HCT116 (cell line): ENCODE measurements at regions not wholly inside any gene's neighbourhood (a gene's known extent, or its start where the extent isn't known, plus 50 kb on each side); places are given as distances from the start of the nearest gene placed in this dataset.

ENCODE experiments used
- ATAC-seq: fragments of 200-7000 bp; cut with Tn5 transposase; 2 replicates; pipeline ENCODE4 v1.9.1; 2020; ENCODE audit warnings: mild to moderate bottlenecking, moderate library complexity
- BruUV-seq: library from RNA; stranded (reverse); fragments of 400-500 nt; replicated peaks from 2 replicates; lab custom pipeline; 2021; lab: Mats Ljungman, UMichigan
- CTCF ChIA-PET: fragments of 300-600 bp; sonication (Branson Sonifier 250); formaldehyde crosslinking; loops from one replicate; lab custom pipeline; 2021; ENCODE audit warnings: antibody characterized with exemption; lab: Charles Lee
- POLR2A ChIA-PET: fragments of 300-600, 350-600 bp; sonication (Branson Sonifier 250); formaldehyde crosslinking; loops from one replicate; lab custom pipeline; 2021; ENCODE audit warnings: antibody characterized with exemption; lab: Charles Lee
- RAD21 ChIA-PET, 2 experiments: fragments of 300-600 bp; sonication (Branson Sonifier 250); formaldehyde crosslinking; loops; one replicate each; lab custom pipeline; 2023; ENCODE audit warnings: low total read pairs in 2 of 2; ENCODE audit not compliant: uncharacterized antibody in 2 of 2, unreplicated experiment in 2 of 2, low non-redundant PET in 1 of 2; lab: Charles Lee
- DNase-seq: peaks from one replicate; pipeline ENCODE4 v3.0.0-alpha.2; 2010; ENCODE audit warnings: low read depth, low spot score
- H2AFZ ChIP-seq: fragments of 200-600 bp; shearing (Covaris generic), sonication (generic); 2 replicates; pipeline ENCODE4 v1.6.1; 2017; ENCODE audit warnings: low read depth, mixed run types, mixed read lengths, antibody characterized with exemption, low read length; ENCODE audit not compliant: poor library complexity, severe bottlenecking
- H3K27ac ChIP-seq: 2 replicates; pipeline ENCODE4 v1.5.1; 2012; ENCODE audit warnings: low read depth, low read length
- H3K27me3 ChIP-seq: fragments of 200-600 bp; sonication (generic); 2 replicates; pipeline ENCODE4 v1.6.1; 2016; ENCODE audit warnings: mixed run types, low read length, mixed read lengths; ENCODE audit not compliant: insufficient read depth
- H3K36me3 ChIP-seq, 2 experiments: fragments of 200-500 bp in 1 of 2; fragments of 200-600 bp in 1 of 2; sonication (Bioruptor generic) in 1 of 2; sonication (generic) in 1 of 2; 2 replicates each; pipeline versions ENCODE4 v1.5.1 to v1.6.1; 2014 to 2016; ENCODE audit warnings: low read length in 2 of 2, inconsistent platforms in 1 of 2, mixed read lengths in 1 of 2, mixed run types in 1 of 2; ENCODE audit not compliant: insufficient read depth in 2 of 2, control insufficient read depth in 1 of 2
- H3K4me1 ChIP-seq, 2 experiments: fragments of 200-600 bp in 1 of 2; sonication (generic) in 1 of 2; 2 replicates each; pipeline versions ENCODE4 v1.5.1 to v1.6.1; 2012 to 2017; ENCODE audit warnings: low read length in 2 of 2, inconsistent platforms in 1 of 2, mild to moderate bottlenecking in 1 of 2, mixed read lengths in 1 of 2, mixed run types in 1 of 2, moderate library complexity in 1 of 2; ENCODE audit not compliant: insufficient read depth in 2 of 2, control insufficient read depth in 1 of 2
- H3K4me2 ChIP-seq: fragments of 200-600 bp; sonication (generic); 2 replicates; pipeline ENCODE4 v1.6.1; 2017; ENCODE audit warnings: mixed run types, low read length, mixed read lengths
- H3K4me3 ChIP-seq, 2 experiments: fragments of 200-600 bp in 1 of 2; sonication (generic) in 1 of 2; replicated peaks in 1 of 2; 2 replicates each; pipeline ENCODE4 v1.5.1; 2011 to 2016; ENCODE audit warnings: low read length in 2 of 2, control low read depth in 1 of 2, low read depth in 1 of 2, mild to moderate bottlenecking in 1 of 2, mixed read lengths in 1 of 2, mixed run types in 1 of 2
- H3K79me2 ChIP-seq: fragments of 200-600 bp; sonication (generic); 2 replicates; pipeline ENCODE4 v1.6.1; 2017; ENCODE audit warnings: mild to moderate bottlenecking, mixed run types, low read length, moderate library complexity, mixed read lengths; ENCODE audit not compliant: insufficient read depth
- H3K9ac ChIP-seq: fragments of 200-600 bp; sonication (generic); 2 replicates; pipeline ENCODE4 v1.6.1; 2016; ENCODE audit warnings: low read length, mixed read lengths
- H3K9me2 ChIP-seq: fragments of 200-600 bp; sonication (generic), shearing (Covaris generic); 2 replicates; pipeline ENCODE4 v1.6.1; 2017; ENCODE audit warnings: mixed run types, mild to moderate bottlenecking, moderate library complexity; ENCODE audit not compliant: insufficient read depth
- H3K9me3 ChIP-seq, 2 experiments: fragments of 200-500 bp in 1 of 2; fragments of 200-600 bp in 1 of 2; sonication (Bioruptor generic) in 1 of 2; sonication (generic) in 1 of 2; 2 replicates each; pipeline ENCODE4 v1.6.1; 2014 to 2017; ENCODE audit warnings: low read length in 2 of 2, mixed read lengths in 2 of 2, inconsistent platforms in 1 of 2, low read depth in 1 of 2, mild to moderate bottlenecking in 1 of 2, mixed run types in 1 of 2, moderate library complexity in 1 of 2; ENCODE audit not compliant: control insufficient read depth in 1 of 2, insufficient read depth in 1 of 2
- H4K20me1 ChIP-seq: fragments of 200-600 bp; sonication (generic), shearing (Covaris generic); 2 replicates; pipeline ENCODE4 v1.6.1; 2017; ENCODE audit warnings: mixed run types, mild to moderate bottlenecking, moderate library complexity; ENCODE audit not compliant: insufficient read depth
- ELF1 ChIP-seq: IDR thresholded peaks from 2 replicates; pipeline ENCODE4 v1.6.1; 2012; ENCODE audit warnings: low read depth, borderline replicate concordance
- POLR2A ChIP-seq: IDR thresholded peaks from 2 replicates; pipeline ENCODE4 v1.7.0; 2011; ENCODE audit warnings: borderline replicate concordance; ENCODE audit not compliant: insufficient read depth, insufficient read length; ENCODE audit errors: extremely low read depth
- SIN3A ChIP-seq: IDR thresholded peaks from 2 replicates; pipeline ENCODE4 v1.6.1; 2012; ENCODE audit warnings: low read depth
- SP1 ChIP-seq: IDR thresholded peaks from 2 replicates; pipeline ENCODE4 v1.6.1; 2012; ENCODE audit warnings: low read depth
- TCF7L2 ChIP-seq: IDR thresholded peaks from 2 replicates; pipeline ENCODE4 v1.7.0; 2011; ENCODE audit warnings: borderline replicate concordance, inconsistent platforms; ENCODE audit not compliant: insufficient read depth, insufficient read length; ENCODE audit errors: extremely low read depth
- intact Hi-C: fragments of 100-400 bp; cut with micrococcal nuclease; formaldehyde crosslinking; loops from 2 replicates; pipeline ENCODE4 v1.10.0; 2022
- TF ChIP-seq, protein P1 (sequence below): IDR thresholded peaks from 2 replicates; pipeline ENCODE4 v1.6.1; 2012; ENCODE audit warnings: low read depth
- TF ChIP-seq, protein P2 (sequence below): IDR thresholded peaks from 2 replicates; pipeline ENCODE4 v1.6.1; 2012
- TF ChIP-seq, protein P3 (sequence below): IDR thresholded peaks from 2 replicates; pipeline ENCODE4 v1.6.1; 2011; ENCODE audit warnings: mild to moderate bottlenecking, low read length, moderate library complexity; ENCODE audit not compliant: insufficient replicate concordance; ENCODE audit errors: extremely low read depth

DNA sequence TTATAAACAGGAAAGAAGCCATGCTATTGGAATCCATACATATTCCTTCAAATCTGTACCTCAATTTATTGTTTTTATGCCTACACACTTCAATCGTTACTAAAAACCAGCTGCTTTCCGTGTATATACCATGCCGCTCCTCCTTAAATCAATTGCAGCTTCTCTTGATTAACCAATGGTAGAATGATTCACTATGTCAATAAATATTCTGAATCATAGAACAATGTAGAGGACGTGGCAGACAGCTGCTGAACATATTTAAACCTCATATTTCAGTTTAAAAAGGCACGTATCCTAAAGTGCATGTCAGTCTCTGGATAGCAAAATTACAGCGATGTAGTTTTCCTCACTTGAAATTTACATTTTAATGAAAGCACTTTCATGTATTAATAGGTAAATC, 100.4 kb downstream of the MRPL39 start:
- TF ChIP-seq TCF7L2 (no peak), POLR2A (no peak), ELF1 (no peak), SP1 (no peak), SIN3A (no peak)
- TF ChIP-seq, protein P1, sequence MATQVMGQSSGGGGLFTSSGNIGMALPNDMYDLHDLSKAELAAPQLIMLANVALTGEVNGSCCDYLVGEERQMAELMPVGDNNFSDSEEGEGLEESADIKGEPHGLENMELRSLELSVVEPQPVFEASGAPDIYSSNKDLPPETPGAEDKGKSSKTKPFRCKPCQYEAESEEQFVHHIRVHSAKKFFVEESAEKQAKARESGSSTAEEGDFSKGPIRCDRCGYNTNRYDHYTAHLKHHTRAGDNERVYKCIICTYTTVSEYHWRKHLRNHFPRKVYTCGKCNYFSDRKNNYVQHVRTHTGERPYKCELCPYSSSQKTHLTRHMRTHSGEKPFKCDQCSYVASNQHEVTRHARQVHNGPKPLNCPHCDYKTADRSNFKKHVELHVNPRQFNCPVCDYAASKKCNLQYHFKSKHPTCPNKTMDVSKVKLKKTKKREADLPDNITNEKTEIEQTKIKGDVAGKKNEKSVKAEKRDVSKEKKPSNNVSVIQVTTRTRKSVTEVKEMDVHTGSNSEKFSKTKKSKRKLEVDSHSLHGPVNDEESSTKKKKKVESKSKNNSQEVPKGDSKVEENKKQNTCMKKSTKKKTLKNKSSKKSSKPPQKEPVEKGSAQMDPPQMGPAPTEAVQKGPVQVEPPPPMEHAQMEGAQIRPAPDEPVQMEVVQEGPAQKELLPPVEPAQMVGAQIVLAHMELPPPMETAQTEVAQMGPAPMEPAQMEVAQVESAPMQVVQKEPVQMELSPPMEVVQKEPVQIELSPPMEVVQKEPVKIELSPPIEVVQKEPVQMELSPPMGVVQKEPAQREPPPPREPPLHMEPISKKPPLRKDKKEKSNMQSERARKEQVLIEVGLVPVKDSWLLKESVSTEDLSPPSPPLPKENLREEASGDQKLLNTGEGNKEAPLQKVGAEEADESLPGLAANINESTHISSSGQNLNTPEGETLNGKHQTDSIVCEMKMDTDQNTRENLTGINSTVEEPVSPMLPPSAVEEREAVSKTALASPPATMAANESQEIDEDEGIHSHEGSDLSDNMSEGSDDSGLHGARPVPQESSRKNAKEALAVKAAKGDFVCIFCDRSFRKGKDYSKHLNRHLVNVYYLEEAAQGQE: no peak
- TF ChIP-seq, protein P2, sequence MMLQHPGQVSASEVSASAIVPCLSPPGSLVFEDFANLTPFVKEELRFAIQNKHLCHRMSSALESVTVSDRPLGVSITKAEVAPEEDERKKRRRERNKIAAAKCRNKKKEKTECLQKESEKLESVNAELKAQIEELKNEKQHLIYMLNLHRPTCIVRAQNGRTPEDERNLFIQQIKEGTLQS: no peak
- TF ChIP-seq, protein P3, sequence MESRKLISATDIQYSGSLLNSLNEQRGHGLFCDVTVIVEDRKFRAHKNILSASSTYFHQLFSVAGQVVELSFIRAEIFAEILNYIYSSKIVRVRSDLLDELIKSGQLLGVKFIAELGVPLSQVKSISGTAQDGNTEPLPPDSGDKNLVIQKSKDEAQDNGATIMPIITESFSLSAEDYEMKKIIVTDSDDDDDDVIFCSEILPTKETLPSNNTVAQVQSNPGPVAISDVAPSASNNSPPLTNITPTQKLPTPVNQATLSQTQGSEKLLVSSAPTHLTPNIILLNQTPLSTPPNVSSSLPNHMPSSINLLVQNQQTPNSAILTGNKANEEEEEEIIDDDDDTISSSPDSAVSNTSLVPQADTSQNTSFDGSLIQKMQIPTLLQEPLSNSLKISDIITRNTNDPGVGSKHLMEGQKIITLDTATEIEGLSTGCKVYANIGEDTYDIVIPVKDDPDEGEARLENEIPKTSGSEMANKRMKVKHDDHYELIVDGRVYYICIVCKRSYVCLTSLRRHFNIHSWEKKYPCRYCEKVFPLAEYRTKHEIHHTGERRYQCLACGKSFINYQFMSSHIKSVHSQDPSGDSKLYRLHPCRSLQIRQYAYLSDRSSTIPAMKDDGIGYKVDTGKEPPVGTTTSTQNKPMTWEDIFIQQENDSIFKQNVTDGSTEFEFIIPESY: no peak
- no peak for ATAC-seq
- DNase-seq: no peak
- Histone ChIP-seq H3K4me2 (no peak overlapping the region), H4K20me1 (no peaks in the 10 kb centered on the region), H3K27me3 (no peaks in the 10 kb centered on the region), H2AFZ (no peak overlapping the region), H3K9ac (no peak overlapping the region), H3K9me3 (no peaks in the 10 kb centered on the region), H3K9me2 (no peaks in the 10 kb centered on the region), H3K79me2 (no peaks in the 10 kb centered on the region), H3K27ac (no peak overlapping the region), H3K4me3 (no peak overlapping the region), H3K4me1 (no peaks in the 10 kb centered on the region), H3K36me3 (no peaks in the 10 kb centered on the region)
- ChIA-PET RAD21 (no interaction called here), CTCF (no interaction called here), POLR2A (no interaction called here)
- no TSS peak for BruUV-seq
- intact Hi-C loops: no loop called here
